ENCODE measurements at regions not wholly inside any gene's neighbourhood (a gene's known extent, or its start where the extent isn't known, plus 50 kb on each side); places are given as distances from the start of the nearest gene placed in this dataset.

GRCh38 chr17:73984941-73985340 is 218.5 kb upstream of the RPL38 start:
- no peak for TF ChIP-seq POLR2A (IDR thresholded peaks at IDR 0.05; ENCODE audit: extremely low read depth, insufficient read length)
- TF ChIP-seq CTCF (IDR thresholded peaks at IDR 0.05; ENCODE audit: low read depth, low read length): no peak
- TF ChIP-seq MAX (IDR thresholded peaks at IDR 0.05; ENCODE audit: low read depth, low read length): no peak
- TF ChIP-seq MYC (IDR thresholded peaks at IDR 0.05; ENCODE audit: low read depth, low read length): no peak
